Chondrocyte (in vitro differentiated cells): ENCODE measurements at regions not wholly inside any gene's neighbourhood (a gene's known extent, or its start where the extent isn't known, plus 50 kb on each side); places are given as distances from the start of the nearest gene placed in this dataset.

Experiments
- DNase-seq: peaks from one replicate; pipeline ENCODE4 v3.0.0; 2021; ENCODE audit warnings: mixed read lengths, low spot score
- H3K27ac Mint-ChIP-seq: one replicate; pipeline ENCODE4 v1.8.0; 2021; ENCODE audit warnings: mild to moderate bottlenecking, moderate library complexity, mixed read lengths; ENCODE audit not compliant: unreplicated experiment
- H3K27me3 Mint-ChIP-seq: 2 replicates; pipeline ENCODE4 v1.8.0; 2021; ENCODE audit warnings: low read depth, mixed read lengths
- H3K36me3 Mint-ChIP-seq: 2 replicates; pipeline ENCODE4 v1.8.0; 2021; ENCODE audit warnings: low read depth, mixed read lengths
- H3K4me1 Mint-ChIP-seq: 2 replicates; pipeline ENCODE4 v1.8.0; 2021; ENCODE audit warnings: low read depth, mild to moderate bottlenecking, mixed read lengths
- H3K4me3 Mint-ChIP-seq: one replicate; pipeline ENCODE4 v1.8.0; 2021; ENCODE audit warnings: mild to moderate bottlenecking, moderate library complexity, mixed read lengths; ENCODE audit not compliant: unreplicated experiment
- H3K9me3 Mint-ChIP-seq: 2 replicates; pipeline ENCODE4 v1.8.0; 2021; ENCODE audit warnings: low read depth, mixed read lengths
- CTCF ChIP-seq: fragments of 200-600 bp; sonication (generic); IDR thresholded peaks from 2 replicates; pipeline ENCODE4 v1.5.0; 2021; ENCODE audit warnings: antibody characterized with exemption, mild to moderate bottlenecking, moderate library complexity

GRCh38 chr2:10977003-10977402 lies 65.3 kb downstream of the KCNF1 start:
- no peak overlapping the region for H3K4me3 Mint-ChIP-seq
- peaks cover 12% of the 10 kb centered on the region for H3K27me3 Mint-ChIP-seq
- H3K27ac Mint-ChIP-seq, result no peak overlapping the region

GRCh38 chr2:10977621-10978020 lies 65.9 kb downstream of the KCNF1 start:
- no peaks in the 10 kb centered on the region for H3K9me3 Mint-ChIP-seq
- no peak overlapping the region for H3K27ac Mint-ChIP-seq

More at GRCh38 chr2:10977003-10977402, 65.3 kb downstream of the KCNF1 start:
- no peak for TF ChIP-seq CTCF
- Mint-ChIP-seq H3K9me3 (no peaks in the 10 kb centered on the region), H3K36me3 (no peaks in the 10 kb centered on the region), H3K4me1 (peaks cover 3% of the 10 kb centered on the region)
- DNase-seq, result no peak

GRCh38 chr2:10978090-10978670 lies 66.4 kb downstream of the KCNF1 start:
- Mint-ChIP-seq H3K27me3 (peaks cover 9% of the 10 kb centered on the region), H3K4me3 (no peak overlapping the region), H3K9me3 (no peaks in the 10 kb centered on the region), H3K4me1 (peaks cover 3% of the 10 kb centered on the region), H3K36me3 (no peaks in the 10 kb centered on the region), H3K27ac (no peak overlapping the region)
- no peak for DNase-seq
- no peak for TF ChIP-seq CTCF

More at GRCh38 chr2:10977621-10978020, 65.9 kb downstream of the KCNF1 start:
- DNase-seq, result no peak
- Mint-ChIP-seq H3K4me1 (peaks cover 3% of the 10 kb centered on the region), H3K36me3 (no peaks in the 10 kb centered on the region), H3K27me3 (peaks cover 10% of the 10 kb centered on the region), H3K4me3 (no peak overlapping the region)
- no peak for TF ChIP-seq CTCF

- no peak for DNase-seq
- H3K4me1 Mint-ChIP-seq, result peaks cover 3% of the 10 kb centered on the region
- H3K36me3 Mint-ChIP-seq, result no peaks in the 10 kb centered on the region
- no peak overlapping the region for H3K4me3 Mint-ChIP-seq
- TF ChIP-seq CTCF, result no peak
- no peak overlapping the region for H3K27ac Mint-ChIP-seq
- no peaks in the 10 kb centered on the region for H3K9me3 Mint-ChIP-seq
- H3K27me3 Mint-ChIP-seq, result peaks cover 11% of the 10 kb centered on the region
These were observed 68.3 kb downstream of the KCNF1 start for GRCh38 chr2:10980071-10980470.

GRCh38 chr2:10980886-10981425 lies 69.2 kb downstream of the KCNF1 start:
- DNase-seq, result no peak
- H3K9me3 Mint-ChIP-seq, result no peaks in the 10 kb centered on the region
- H3K4me3 Mint-ChIP-seq, result no peak overlapping the region
- H3K27ac Mint-ChIP-seq, result no peak overlapping the region
- peaks cover 11% of the 10 kb centered on the region for H3K27me3 Mint-ChIP-seq
- TF ChIP-seq CTCF, result no peak
- no peaks in the 10 kb centered on the region for H3K36me3 Mint-ChIP-seq
- H3K4me1 Mint-ChIP-seq, result peaks cover 3% of the 10 kb centered on the region
